NCI-H2029 (cell line): ENCODE measurements at regions not wholly inside any gene's neighbourhood (a gene's known extent, or its start where the extent isn't known, plus 50 kb on each side); places are given as distances from the start of the nearest gene placed in this dataset.
"Not testable (repeated sequence)": the region's sequence is repeated elsewhere in the genome, so short reads cannot be mapped to it uniquely, and the experiment has no call there.

Experiments used
- DNase-seq: peaks from one replicate; lab custom pipeline; 2025; lab: John Stamatoyannopoulos, UW

DNA sequence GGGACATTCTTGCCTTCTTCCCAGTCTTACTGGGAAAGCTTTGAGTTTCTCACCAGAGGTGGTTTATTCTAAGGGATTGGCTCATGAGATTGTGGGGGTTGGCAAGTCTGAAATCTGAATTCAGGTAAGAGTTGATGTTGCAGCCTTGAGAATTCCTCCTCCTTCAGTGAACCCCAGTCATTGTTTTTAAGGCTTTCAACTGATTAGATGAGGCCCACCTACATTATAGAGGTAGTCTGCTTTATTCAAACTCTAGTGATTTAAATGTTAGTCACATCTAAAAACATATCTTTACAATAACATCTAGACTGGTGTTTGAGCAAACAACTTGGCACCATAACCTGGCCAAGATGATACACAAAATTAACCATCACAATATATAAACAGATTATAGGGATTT lies 156.5 kb upstream of the MED14 start:
- DNase-seq = no peak

DNA sequence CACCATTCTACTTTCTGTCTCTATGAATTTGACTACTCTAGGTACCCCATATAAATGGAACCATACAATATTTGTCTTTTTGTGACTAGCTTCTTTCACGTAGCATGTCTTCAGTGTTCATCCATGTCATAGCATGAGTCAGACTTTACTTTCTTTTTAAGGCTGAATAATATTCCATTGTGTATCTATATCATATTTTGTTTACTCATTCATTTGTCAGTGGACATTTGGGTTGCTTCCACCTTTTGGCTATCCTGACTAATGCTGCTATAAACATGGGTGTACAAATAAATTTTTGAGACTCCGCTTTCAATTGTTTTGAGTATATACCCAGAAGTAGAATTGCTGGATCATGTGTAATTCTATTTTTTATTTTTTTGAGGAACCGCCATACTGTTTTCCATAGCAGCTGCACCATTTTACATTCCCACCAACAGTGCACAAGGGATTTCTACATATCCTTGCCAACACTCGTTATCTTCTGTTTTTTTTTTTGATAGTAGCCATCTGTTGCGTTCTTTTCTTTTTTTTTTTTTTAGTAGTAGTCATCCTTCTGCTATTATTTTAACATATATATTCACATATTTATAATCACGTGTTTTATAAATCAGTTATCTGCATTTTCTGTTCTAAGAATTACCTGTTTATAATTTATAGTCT lies 158.0 kb upstream of the MED14 start:
- DNase-seq = no peak

DNA sequence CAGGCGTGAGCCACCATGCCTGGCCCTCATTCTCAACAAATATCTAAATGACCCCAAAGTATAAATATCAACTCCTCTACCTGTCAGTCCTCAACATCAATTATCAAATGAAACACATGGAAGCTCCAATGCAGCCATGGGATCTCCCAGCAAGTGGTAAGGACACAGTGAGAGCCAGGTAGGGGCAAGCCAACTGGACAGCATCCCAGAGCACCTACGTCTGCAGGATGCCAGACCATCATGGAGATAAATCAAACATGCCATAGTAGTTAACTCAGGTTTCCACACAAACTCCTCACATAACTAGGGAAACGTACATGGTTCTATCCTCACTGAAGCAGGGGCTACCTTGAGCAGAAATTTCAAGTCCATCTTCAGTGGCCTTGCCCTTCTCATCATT lies 159.9 kb upstream of the MED14 start:
- DNase-seq = no peak

DNA sequence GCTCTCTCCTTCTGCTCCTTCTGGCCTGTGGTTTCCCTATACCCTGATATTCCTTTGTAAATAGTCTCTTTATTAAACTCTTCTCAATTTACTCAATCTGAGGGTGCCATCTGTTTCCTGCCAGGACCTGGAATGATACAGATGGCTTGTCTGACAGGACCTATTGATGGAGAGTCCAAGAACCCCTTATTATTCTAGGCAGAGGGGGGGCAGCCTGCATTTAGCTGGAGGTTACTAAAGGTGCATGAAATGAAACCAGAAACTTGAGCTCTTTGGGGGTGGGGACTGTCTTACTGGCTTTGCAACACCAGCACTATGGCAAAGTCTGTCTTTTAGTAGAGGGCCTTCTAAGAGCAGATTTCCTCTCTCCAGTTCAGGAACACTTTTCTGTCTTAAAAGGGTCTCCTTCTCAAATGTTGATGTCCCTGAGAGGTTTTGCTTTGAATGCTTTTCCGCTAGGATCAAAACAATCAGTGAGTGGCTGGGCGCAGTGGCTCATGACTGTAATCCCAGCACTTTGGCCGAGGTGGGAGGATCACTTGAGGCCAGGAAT lies 162.5 kb upstream of the MED14 start:
- DNase-seq = no peak

DNA sequence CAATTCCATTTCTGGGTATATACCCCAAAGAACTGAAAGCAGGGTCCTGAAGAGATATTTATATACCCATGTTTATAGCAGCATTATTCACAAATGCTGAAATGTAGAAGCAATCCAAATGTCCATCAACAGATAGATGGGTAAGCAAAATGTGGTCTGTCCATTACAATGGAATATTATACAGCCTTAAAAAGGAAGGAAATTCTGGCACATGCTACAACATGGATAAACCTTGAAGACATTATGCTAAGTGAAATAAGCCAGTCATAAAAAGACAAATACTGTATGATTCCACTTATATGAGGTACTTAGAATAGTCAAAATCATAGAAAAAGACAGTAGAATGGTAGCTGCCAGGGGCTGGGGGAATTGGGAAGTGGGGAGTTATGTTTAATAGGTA lies 169.4 kb upstream of the MED14 start:
- DNase-seq = not testable (repeated sequence)

DNA sequence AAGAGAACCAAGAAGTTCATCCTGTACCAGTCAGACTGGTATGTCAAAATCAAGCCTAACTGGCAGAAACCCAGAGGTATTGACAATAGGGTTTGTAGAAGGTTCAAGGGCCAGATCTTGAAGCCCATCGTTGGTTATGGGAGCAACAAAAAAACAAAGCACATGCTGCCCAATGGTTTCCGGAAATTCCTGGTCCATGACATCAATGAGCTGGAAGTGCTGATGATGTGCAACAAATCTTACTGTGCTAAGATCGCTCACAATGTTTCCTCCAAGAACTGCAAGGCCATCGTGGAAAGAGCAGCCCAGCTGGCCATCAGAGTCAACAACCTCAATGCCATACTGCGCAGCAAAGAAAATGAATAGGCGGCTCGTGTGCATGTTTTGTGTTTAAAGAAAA lies 172.7 kb upstream of the MED14 start:
- no peak for DNase-seq

DNA sequence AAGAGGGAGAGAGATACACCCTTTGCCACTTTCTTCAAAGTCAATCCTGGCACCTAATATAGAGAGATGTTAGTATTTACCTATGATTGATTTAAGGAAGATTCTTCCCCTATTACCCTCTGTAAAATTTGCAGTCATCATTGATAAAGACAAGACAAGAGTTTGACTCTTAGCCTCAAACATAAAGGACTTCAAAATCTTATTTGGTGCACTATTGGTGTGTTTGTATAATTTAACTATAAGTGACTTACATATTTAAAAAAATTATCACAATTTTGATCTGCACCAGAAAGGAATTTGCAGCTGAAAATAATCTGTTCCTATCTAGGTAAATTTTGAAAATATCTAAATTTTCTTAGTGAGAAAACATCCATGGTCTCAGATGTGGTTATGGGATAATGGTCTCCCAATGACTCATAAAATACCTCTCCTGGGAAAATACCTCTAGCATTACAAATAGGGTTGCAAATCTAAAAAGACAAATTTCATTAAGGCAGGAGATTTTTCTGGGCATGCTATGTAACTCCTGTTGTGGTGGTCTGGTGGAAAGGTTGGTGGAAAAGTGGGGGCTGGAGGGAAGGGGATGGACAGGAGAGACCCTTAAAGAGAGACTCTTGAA lies 173.6 kb upstream of the MED14 start:
- no peak for DNase-seq

GRCh38 chrX:40912166-40912565 lies 173.1 kb upstream of the USP9X start:
- DNase-seq = no peak

- DNase-seq = no peak
Measured at GRCh38 chrX:40912576-40912975, 172.7 kb upstream of the USP9X start.

DNA sequence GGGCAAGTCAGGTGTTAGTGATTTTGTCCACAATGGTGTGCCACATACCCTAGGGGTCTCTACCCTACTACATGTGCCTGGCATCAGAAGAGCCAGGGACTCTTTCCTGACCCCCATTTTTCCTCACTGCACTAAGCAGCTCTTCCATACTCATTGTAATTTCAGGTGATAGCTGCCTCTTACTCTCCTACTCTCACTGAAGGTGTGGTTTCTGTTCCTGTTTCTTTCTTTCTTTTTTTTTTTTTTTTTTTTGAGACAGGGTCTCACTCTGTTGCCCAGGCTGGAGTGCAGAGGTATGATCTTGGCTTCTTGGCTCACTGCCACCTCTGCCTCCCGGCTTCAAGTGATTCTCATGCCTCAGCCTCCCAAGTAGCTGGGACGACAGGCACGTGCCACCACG lies 164.9 kb upstream of the USP9X start:
- no peak for DNase-seq

- DNase-seq = no peak
Measured at GRCh38 chrX:40922307-40922706, 162.9 kb upstream of the USP9X start.

DNA sequence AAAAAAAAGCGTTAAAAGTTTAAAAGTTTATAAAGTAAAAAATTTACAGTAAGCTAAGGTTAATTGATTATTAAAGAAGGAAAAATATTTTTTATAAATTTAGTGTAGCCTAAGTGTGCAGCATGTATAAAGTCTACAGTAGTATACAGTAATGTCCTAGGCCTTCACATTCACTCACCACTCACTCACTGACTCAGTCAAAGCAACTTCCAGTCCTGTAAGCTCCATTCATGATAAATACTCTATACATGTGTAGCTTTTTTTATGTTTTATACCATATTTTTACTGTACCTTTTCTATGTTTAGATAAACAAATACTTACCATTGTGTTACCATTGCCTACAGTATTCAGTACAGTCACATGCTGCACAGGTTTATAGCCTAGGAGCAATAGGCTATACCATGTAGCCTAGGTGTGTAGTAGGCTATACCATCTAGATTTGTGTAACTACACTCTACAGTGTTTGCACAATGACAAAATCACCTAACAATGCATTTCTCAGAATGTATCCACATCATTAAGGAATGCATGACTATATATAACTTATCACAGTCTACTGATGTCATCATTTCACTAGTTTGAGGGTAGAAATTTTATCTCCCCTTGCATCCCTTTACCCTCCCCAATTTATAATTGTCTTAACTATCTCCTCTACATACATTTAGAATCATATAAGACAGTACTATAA lies 158.4 kb upstream of the USP9X start:
- not testable (repeated sequence) for DNase-seq

- no peak for DNase-seq
Measured at GRCh38 chrX:40928076-40928475, 157.2 kb upstream of the USP9X start.

DNA sequence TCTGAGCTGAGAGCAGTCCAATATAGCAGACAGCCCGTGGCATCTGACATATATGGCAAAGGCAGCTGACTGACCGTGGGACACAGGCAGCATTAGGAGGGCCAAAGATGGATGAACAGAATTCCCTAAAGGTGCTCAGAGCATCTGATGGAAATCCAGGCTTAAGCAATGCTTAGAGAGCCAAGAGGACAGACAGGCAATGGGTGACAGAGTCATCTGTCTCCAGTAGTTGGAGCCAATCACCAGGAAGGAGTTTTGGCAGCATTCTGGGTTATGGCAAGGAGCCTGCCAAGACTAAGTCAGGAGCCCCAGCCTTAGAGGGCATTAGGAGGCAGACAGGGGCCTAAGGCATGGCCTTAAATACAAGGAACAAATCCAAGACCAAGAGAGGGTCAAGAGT lies 153.3 kb upstream of the USP9X start:
- no peak for DNase-seq

DNA sequence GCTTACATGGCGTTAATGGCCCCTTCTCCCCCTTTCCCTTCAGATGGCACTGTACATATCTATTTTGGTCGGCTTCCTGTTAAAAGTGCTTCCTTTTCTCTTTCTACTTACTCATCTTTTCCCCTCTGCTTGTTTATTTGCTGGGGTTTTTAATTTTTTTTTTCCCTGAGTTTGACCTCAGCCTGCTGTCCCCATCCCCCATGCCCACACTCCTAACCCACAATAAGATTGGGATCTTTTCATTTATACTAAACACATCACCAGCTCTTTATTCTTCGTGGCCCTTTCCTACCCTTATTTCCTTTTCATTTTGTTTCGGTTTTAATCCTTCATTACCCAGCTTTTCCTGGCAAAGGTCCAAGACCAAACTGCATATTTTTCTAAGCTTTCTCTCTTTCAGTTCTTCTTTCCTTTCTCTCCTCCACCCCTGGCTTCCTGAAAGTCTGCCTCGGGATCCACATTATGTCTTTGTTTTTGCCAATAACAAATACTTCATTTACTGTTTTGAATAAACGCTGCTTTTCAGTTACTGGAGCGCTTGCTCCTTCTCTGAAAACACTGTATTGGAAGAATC lies 152.0 kb upstream of the USP9X start:
- no peak for DNase-seq

GRCh38 chrX:40933706-40934425 lies 151.4 kb upstream of the USP9X start:
- DNase-seq = no peak

DNA sequence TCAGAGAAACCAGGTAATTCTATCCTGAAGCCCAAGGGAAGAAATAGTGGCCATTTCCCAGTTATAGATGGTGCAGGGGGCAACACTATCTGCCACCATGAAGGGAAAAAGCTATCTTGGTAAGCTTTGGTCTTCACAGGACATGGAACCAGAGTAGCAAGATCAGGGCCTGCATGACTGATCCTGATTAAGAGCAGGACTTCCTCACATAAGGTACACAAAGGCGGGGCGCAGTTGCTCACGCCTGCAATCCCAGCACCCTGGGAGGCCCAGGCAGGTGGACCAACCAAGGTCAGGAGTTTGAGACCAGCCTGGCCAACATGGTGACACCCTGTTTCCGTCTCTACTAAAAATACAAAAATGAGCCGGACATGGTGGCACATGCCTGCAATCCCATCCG lies 148.4 kb upstream of the USP9X start:
- DNase-seq = no peak

GRCh38 chrX:40938423-40938822 lies 146.8 kb upstream of the USP9X start:
- no peak for DNase-seq

DNA sequence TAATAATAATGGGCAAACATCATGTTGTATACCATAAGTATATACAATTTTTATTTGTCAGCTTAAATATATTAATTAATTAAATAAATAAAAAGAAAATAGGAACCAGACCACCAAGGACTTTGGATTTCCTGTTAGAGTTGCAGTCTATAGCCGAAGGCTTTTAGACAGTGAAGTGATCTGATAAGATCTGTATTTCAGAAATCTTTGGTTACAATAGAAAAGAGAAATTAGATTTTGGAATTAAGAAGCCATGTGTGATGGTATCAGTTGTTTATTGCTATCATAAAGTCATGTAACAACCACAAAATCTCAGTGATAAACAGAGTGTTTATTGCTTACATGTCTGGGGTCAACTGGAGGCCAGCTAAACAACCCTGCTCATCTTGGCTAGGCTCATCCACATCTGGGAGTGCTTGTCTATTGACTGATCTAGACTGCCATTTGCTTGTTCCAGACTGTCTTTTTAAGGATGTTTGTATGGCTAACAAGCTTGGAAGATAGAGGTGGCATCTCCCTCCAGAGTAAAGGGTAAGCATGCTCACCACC lies 142.1 kb upstream of the USP9X start:
- DNase-seq = no peak

GRCh38 chrX:40945361-40945713 lies 139.9 kb upstream of the USP9X start:
- DNase-seq = no peak

- DNase-seq = no peak
Measured at GRCh38 chrX:40947276-40947675, 138.0 kb upstream of the USP9X start.

GRCh38 chrX:40949071-40949470 lies 136.2 kb upstream of the USP9X start:
- DNase-seq = no peak
